ENCODE measurements at regions not wholly inside any gene's neighbourhood (a gene's known extent, or its start where the extent isn't known, plus 50 kb on each side); places are given as distances from the start of the nearest gene placed in this dataset.
"Not testable (repeated sequence)": the region's sequence is repeated elsewhere in the genome, so short reads cannot be mapped to it uniquely, and the experiment has no call there.

DNA sequence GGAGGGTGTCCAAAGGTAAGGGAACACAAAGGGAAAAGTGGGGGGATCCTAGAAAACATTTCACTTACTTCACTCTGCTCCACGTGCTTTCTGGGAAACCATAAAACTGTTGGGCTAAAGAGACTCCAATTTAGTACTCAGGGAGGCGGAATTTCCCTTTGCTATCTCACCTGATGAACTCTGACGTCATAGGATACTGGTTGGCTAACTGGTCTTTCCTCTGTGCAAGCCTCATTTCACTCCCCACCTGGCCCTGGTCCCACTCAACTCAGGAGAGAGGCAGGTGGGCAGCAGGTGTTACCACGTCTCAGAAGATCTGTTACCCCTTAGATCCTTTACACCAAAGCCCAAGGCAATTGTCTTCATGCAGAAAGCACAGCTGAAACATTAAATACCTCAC is 51.8 kb upstream of the PMAIP1 start:
- no peak for DNase-seq (ENCODE audit: low spot score)

DNA sequence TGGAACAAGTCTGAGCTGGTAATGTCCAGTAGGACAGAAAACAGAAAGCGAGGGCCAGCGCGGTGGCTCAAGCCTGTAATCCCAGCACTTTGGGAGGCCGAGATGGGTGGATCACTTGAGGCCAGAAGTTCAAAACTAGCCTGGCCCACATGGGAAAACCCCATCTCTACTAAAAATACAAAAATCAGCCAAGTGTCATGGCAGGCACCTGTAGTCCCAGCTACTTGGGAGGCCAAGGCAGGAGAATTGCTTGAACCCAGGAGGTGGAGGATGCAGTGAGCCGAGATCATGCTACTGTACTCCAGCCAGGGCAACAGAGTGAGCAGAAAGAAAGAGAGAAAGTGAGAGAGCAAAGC is 52.3 kb upstream of the PMAIP1 start:
- not testable (repeated sequence) for DNase-seq (ENCODE audit: low spot score)

DNA sequence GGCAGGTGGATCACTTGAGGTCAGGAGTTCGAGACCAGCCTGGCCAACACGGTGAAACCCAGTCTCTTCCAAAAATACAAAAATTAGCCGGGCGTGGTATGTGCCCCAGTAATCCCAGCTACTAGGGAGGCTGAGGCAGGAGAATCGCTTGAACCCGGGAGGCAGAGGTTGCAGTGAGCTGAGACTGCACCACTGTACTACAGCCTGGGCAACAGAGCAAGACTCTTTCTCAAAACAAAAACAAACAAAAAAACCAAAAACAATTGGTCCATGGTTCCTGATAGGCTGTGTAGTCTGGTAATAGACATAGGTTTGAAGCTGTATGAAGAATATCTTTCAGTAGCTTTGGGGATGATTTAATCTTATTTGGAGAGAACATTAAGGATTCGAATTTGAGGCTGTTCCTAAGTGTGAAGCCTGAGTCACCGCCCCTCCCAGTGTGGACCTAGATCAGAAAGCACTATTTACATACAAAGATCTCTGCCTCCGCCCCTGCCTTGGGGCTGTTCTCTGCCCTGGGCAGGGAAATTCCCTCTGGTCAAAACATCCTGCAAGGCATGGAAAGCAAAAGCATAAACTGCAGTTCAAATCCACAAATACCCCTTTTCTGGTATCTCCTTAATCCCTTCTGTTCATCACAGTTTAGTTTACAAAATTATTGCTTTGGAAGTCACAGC is 52.8 kb upstream of the PMAIP1 start:
- peak; percentile 71 for DNase-seq (ENCODE audit: low spot score)

DNA sequence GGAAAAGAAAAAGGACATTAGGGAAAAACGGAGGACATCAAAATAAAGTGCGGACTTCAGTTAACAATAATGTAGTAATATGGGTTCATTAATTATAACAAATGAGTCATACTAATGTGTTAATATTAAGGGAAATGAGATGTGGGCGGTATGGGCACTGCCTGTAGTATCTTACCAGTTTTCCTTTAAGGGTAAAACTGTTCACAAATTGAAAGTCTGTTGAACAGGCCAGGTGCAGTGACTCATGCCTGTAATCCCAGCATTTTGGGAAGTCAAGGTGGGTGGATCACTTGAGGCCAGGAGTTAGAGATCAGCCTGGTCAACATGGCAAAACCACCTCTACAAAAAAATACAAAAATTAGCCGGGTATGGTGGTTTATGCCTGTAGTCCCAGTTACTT is 56.8 kb upstream of the PMAIP1 start:
- DNase-seq (ENCODE audit: low spot score): no peak

DNA sequence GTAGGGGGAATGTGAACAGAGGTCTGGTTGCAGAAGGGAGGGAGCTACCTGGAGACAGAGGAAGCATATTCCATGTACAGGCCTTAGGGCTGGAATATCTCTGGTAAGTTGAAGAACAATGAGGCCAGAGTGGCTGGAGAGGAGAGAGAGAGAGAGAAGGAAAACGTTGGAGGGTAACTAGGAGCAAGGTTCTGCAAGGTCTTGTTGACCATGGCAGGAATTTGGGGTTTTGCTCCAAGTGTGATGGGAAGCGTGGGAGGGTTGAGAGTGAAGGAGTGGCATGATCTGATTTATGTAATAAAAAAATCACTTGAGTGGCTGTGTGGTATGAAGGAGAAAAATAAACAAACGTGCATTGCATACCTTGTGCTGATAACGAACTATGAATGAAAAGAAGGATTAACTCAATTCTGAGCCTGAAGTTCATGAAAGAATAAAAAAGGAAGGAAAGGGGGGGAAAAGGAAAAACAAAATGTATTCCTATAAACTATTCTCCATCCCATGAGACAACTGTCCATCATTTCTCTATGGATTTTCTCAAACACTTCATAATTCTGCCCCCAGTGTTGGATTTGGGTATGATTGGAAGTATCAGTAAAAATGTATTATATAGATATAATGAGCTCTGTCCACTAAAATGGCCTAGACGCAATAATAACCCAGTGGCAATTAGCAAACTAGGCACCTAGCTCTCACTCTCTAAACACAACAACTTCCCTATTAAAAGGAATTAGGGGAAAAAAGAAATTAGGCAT is 59.7 kb upstream of the PMAIP1 start:
- no peak for DNase-seq (ENCODE audit: low spot score)

DNA sequence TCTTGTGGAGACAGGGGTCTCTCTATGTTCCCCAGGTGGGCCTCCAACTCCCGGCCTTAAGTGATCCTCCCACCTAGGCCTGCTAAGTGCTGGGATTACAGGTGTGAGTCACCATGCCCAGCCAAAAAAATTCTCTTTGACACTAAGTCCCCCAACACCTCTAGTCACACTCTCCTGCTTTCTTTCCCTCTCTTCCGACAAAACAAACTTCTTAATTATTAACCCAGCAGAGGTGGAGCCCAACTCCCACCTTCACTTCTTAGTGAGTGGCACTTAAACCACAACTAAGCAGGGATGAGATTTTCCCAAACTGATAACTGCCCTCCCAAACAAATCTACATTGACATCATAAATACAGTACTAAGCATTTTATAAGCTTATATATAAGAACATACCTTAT is 60.5 kb upstream of the PMAIP1 start:
- DNase-seq (ENCODE audit: low spot score): peak; percentile 73

DNA sequence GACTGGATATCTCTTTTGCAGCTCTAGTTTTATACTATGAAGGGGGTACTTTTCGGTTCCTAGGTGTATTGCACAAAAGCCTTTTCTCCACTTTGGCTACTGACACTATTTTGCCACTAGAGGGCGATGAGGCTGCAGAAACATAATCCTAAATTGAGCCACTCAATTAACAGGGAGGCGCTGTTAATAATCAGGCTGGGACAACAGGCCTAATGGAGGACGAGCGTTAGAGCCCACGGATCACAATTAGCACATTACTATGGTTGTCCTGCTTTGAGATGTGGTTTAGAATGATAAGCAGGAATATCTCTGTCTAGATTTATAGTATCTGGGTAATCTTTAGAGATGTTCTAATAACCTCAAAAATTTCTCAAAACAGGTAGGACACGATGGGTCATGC is 62.2 kb upstream of the PMAIP1 start:
- peak; percentile 69 for DNase-seq (ENCODE audit: low spot score)

DNA sequence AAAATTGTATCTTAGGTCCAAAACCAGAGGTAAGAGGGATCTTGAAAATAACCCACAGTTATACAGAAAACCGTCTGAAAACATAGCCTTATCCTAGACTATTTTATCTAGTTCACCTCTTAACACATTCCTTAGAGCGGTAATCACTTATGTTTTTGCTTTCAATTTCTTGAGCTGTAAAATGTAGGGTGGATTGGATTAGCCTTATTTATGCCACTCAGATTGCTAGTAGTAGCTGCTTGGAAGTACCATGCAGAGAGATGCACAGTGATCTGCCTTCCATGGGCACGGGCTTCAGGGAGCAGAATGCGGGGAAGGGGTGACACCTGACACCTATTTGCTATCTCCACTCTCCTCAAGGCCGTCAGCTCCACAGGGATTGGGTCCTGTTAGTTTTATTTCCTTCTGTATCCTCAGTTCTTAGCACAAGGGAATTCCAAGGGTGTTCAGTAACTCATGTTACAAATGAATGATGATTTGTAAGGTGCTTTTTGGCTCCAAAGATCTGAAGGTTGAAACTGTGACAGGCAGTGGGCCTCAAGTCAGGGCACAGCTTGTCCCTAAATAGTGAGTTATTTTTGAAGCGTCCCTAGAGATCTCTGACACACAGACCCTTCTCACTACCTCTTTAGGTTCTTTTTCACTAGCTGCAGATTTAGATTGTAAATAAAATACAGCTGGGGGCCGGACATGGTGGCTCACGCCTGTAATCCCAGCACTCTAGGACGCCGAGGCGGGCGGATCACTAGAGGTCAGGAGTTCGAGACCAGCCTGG is 64.0 kb upstream of the PMAIP1 start:
- no peak for DNase-seq (ENCODE audit: low spot score)

DNA sequence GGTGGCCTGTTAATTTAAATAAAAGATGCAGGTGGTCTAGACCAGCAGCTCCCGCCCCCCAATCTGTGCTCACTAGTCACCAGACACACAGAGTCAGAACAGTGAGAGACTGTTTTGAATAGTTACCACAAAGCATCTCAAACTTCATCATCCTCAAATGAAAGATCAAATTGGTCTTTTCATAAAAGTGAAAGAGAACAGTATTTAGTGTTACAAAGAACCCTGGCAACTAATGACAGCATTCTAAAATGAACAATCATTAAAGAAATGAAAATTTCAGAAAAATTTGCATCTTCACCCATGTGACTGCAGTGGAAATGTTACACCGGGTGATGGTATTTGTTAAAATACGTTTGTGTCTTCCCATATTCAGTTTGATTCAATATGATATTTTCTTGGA is 65.5 kb upstream of the PMAIP1 start:
- DNase-seq (ENCODE audit: low spot score): no peak

DNA sequence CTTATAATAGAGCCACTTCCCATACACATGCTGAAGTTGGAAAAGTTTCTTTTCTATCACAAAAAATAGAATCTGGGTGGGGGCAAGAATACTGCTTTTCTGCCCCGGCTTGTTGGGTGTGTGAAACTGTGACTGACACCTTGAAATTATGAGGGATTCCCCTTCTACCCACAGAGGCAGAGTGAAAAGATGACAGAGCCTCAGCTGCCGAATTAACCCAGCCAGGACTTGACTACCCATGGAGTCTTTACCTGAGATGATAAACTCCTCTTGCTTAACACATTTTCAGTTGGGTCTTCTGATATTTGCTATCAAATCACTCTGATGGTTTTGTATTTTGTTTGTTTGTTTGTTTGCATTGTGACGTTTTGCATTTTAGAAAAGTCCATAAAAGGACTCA is 66.0 kb upstream of the PMAIP1 start:
- DNase-seq (ENCODE audit: low spot score): no peak

DNA sequence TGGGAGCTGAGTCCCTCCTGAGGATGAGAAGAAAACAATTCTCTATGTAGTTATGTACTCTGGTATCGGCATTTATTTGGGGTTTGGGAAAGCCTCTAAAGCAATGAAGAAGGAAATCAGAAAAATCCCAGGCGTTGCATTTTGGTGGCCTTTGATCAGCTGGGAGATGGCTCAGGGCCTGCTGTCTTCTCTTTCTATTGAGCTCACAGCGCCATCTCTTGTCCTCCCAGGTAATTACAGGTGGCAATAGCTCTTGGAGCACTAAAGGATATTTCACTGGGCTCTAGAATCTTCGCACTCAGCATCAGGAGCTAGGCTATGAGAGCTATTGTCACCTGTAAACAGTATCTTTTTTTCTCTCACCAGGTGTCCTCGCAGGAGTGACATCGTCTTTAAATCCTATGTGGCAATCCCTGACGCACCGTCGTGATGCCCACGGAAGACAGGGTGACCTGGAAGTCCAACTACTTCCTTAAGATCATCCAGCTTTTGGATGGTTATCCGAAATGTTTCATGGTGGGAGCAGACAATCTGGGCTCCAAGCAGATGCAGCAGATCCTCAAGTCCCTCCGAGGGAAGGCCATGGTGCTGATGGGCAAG is 76.1 kb upstream of the PMAIP1 start:
- peak; percentile 71 for DNase-seq (ENCODE audit: low spot score)

DNA sequence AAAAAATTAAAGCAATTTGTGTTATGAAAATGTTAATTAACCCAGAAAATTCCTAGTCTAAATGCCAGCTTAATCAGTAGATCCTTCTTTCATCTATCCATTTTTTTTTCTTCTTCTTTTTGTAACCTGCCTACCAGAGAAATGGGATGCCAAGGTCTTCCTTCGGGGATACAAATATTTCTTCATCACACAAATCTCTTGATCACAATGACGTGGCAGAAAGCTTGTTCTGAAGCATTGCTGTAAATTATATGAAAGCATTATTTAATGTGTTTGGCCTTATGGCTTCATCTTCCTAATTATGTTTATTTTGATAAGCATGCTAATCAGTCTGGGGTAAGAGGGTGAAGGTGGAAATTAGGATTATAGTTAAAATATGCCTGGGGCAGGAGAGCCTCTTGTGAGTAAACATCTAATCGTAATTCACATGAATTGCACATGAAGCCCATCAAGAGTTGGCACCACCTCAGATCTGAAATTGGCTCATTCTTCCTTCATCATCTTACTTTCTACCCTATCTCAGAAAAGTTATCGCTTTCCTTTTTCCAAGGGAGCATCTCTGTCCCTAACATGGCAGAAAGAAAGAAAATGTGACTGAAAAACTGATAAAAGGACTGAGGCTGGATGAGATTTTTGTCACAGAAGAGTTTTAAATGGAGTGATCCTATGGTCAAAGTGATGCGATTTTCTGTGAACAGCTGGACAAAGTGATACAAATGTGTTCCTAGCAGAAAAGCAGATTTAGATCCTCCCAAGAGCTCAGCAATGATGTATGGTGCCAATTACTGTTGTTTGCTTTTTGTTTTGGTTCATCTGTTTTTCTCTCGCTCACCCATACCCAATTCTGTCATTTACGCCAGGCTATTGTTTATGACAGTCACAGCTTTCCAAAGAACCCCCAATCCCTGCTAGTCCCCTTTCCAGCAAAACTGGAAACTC is 76.9 kb upstream of the PMAIP1 start:
- no peak for DNase-seq (ENCODE audit: low spot score)

DNA sequence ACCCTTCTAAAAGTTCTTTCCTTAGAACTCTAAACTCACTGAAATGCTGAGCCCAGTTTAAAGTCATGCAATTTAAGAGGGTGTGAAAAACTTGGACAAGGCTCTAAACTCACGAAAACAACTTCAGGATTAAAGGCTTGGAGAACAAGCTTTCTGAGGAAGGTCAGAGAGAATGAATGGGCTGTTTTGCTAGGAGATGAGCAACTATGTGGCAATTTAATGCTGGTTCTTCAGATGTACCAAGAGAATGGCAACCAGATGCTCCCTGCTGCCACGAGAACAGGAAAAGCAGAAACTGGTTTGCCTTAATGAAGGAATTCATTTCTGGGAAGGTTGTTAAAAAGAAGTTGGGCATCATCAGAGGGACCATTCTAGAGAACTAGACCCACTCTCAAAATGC is 77.8 kb upstream of the PMAIP1 start:
- DNase-seq (ENCODE audit: low spot score): no peak

DNA sequence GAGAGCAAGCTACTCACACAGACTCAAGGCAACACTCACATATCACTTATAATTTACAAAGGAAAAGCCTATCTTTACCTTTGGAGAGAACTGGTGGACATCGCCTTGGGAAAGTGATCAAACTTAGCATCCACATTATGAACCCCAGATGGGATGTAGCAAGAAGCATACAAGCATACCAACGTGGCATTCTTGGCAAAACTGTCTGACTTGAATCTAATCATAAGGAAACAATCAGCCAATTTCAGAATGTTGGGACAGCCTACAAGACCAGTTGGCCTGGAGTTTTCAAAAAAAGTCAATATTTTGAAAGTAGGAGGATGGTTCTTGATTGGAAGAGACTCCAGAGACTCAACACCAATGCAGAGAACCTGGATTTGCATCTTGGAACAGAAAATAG is 79.1 kb upstream of the PMAIP1 start:
- no peak for DNase-seq (ENCODE audit: low spot score)

DNA sequence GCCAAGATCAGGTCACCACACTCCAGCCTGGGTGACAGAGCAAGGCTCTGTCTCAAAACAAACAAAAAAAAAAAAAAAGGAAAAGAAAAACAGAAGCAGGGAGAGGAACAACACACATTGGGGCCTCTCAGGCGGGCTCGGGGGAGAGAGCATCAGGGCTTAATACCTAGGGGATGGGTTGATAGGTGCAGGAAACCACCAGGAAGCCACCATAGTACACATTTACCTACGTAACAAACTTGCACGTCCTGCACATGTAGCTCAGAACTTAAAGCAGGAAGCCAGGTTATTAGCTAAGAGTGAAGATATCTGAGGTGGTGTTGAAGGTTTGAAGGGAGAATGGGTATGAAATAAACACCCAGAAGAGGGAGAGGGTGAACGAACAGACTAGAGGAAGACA is 81.0 kb upstream of the PMAIP1 start:
- DNase-seq (ENCODE audit: low spot score): no peak

DNA sequence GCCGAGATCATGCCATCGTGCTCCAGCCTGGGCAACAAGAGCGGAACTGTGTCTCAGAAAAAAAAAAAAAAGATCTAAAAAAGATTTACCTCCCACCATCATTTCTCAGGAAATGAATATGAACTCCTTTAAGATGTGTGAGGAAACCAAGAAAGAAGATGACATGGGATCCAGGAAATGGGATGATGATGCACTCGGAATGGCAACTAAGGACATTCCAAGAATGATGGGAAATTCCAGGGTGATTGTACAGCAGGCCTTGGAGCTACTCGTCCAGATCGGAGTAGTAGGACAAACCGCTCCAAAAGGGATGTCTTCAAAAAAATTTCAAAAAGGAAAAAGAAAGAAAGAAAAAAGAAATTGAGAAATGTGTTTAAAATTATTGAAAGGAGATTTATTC is 84.9 kb upstream of the PMAIP1 start:
- peak; percentile 92 for DNase-seq (ENCODE audit: low spot score)

DNA sequence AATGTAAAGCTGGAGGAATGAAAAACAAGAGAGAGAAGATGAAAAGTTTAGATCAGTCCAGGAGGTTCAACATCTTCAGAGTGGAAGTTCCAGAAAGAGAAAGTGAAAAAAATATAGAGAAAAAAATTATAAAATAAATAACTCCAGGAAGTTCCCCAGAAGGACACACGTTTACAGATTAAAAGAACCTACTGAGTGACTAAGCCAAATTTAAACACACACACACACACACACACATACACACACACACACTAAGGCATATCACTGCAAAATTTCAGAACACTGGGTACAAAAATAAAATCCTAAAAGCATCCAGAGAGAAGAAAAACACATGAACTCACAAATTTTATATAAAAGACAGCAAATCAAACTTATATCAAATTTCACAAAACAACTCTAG is 85.9 kb upstream of the PMAIP1 start:
- DNase-seq (ENCODE audit: low spot score): peak; percentile 21

DNA sequence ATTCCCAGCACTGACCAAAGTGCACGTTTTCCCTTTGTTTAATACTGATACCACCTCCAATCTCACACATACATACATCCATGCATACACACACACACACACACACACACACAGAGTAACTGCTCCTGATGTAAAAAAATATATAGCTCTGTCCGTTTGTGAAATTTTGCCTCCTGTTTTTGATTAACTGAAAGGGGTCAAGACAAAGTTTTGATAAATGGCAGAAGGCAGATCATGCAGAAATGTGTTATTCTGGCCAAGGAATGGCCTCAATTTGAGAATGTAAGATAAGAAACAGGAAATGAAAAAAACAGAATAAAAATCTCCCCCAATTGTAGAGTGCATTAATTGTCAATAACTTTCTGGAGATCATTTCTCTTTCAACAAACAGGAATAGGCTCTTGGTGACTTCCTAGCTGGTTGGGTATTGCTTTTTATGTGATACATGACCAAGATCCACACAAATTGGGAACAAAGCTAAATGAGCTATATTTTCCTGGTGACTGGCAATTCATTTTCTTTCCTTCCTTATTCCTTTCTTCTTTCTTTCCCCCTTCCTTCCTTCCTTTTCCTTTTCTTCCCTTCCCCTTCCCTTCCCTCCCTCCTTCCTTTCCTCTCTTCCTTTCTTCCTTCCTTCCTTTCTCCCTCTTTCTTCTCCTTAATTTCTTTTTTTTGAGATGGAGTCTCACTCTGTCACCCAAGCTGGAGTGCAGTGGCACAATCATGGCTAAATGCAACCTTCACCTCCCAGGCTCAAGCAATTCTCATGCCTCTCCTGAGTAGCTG is 88.9 kb upstream of the PMAIP1 start:
- DNase-seq (ENCODE audit: low spot score): no peak

DNA sequence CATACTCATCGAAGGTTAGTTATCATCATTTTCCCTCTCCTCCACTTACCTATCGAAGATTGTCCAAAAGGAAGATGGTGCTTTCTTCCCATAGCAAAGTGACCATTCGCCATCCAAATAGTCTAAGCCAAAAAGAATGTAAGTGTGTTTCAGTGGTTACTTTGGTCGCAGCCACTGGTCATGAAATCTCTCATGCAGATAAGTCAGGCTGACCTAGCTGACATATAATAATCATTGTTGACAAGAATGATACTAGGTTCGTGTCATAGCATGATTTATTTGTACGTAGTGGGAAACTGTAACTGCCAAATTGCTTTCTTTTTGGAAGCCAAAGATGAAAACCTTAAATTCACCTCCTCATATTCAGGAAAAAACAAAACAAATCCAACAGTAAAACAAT is 89.6 kb upstream of the PMAIP1 start:
- DNase-seq (ENCODE audit: low spot score): peak; percentile 69

DNA sequence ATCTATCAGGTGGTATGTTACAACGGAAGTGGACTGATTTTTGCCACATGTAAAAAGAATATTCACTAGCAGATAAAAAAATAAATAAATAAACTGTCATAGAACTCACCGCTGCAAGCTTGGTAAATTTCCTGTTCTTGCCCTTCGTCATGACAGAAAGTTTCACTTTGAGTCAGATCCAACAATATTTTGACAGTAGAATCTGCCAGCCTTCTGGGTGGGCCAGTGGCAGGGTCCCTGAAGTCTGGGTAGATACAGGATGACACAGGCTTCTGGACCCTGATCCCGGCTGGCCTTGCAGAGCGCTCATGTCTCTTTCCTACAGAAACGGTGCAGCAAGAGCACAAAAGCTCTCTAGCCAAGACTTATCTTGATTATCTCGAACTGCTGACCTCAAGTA is 97.8 kb upstream of the PMAIP1 start:
- DNase-seq (ENCODE audit: low spot score): no peak

DNA sequence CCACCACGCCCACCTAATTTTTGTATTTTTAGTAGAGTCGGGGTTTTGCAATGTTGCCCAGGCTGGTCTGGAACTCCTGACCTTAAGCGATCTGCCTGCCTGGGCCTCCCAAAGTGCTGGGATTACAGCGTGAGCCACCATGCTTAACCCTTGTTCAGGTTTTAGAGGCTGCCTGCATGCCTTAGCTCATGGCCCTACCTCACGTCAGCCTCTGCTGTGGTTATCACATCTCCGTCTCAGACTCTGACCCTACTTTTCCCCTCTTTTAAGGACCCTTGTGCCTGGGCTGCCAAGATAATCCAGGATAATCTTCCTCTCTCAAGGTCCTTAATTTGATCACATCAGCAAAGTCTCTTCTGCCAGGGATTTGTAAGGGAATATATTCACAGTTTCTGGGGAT is 98.2 kb upstream of the PMAIP1 start:
- no peak for DNase-seq (ENCODE audit: low spot score)
